GM12891 (cell line): ENCODE measurements at regions not wholly inside any gene's neighbourhood (a gene's known extent, or its start where the extent isn't known, plus 50 kb on each side); places are given as distances from the start of the nearest gene placed in this dataset.

Source experiments
- PAX5 ChIP-seq: IDR thresholded peaks from 2 replicates; pipeline ENCODE4 v1.6.1; 2011; ENCODE audit warnings: low read length, moderate library complexity, mild to moderate bottlenecking; ENCODE audit not compliant: insufficient read depth, severe bottlenecking
- POLR2A ChIP-seq: IDR thresholded peaks from 2 replicates; pipeline ENCODE4 v1.6.1; 2011; ENCODE audit warnings: low read depth, low read length, control low read depth
- POLR2AphosphoS5 ChIP-seq: IDR thresholded peaks from 2 replicates; pipeline ENCODE4 v1.6.1; 2011; ENCODE audit warnings: low read depth, low read length, control low read depth
- SPI1 ChIP-seq: IDR thresholded peaks from 2 replicates; pipeline ENCODE4 v1.6.1; 2011; ENCODE audit warnings: low read depth, low read length, control low read depth
- TAF1 ChIP-seq: IDR thresholded peaks from 2 replicates; pipeline ENCODE4 v1.6.1; 2011; ENCODE audit warnings: low read depth, low read length, control low read depth

- no peak for TF ChIP-seq POLR2AphosphoS5
- TF ChIP-seq POLR2A = no peak
- no peak for TF ChIP-seq PAX5
- TF ChIP-seq SPI1 = no peak
- TF ChIP-seq TAF1 = no peak
Observed at GRCh38 chr2:16198166-16198912, 258.0 kb downstream of the MYCN start.
